ENCODE measurements at regions not wholly inside any gene's neighbourhood (a gene's known extent, or its start where the extent isn't known, plus 50 kb on each side); places are given as distances from the start of the nearest gene placed in this dataset.
"Not testable (repeated sequence)": the region's sequence is repeated elsewhere in the genome, so short reads cannot be mapped to it uniquely, and the experiment has no call there.

GRCh38 chr11:15824060-15824459, 532.3 kb downstream of the SOX6 start:
- DNase-seq = no peak

GRCh38 chr11:15825976-15826650, 530.2 kb downstream of the SOX6 start:
- no peak for DNase-seq

- DNase-seq = no peak
Measured at GRCh38 chr11:15826826-15827225, 529.5 kb downstream of the SOX6 start.

GRCh38 chr11:15828215-15828853, 528.0 kb downstream of the SOX6 start:
- no peak for DNase-seq

- DNase-seq = no peak
Measured at GRCh38 chr11:15829312-15829711, 527.0 kb downstream of the SOX6 start.

GRCh38 chr11:15830741-15831428, 525.5 kb downstream of the SOX6 start:
- no peak for DNase-seq

- no peak for DNase-seq
Measured at GRCh38 chr11:15835788-15836411, 520.4 kb downstream of the SOX6 start.

GRCh38 chr11:15836795-15837194, 519.6 kb downstream of the SOX6 start:
- DNase-seq = peak; percentile 13

GRCh38 chr11:15837901-15838489, 518.4 kb downstream of the SOX6 start:
- DNase-seq = no peak

GRCh38 chr11:15839061-15839460, 517.3 kb downstream of the SOX6 start:
- no peak for DNase-seq

- peak; percentile 43 for DNase-seq
Measured at GRCh38 chr11:15840966-15841365, 515.4 kb downstream of the SOX6 start.

- no peak for DNase-seq
Measured at GRCh38 chr11:15841931-15842740, 514.2 kb downstream of the SOX6 start.

GRCh38 chr11:15843309-15843872, 513.0 kb downstream of the SOX6 start:
- peak; percentile 93 for DNase-seq

- DNase-seq = peak; percentile 18
Measured at GRCh38 chr11:15845261-15845660, 511.1 kb downstream of the SOX6 start.

GRCh38 chr11:15848631-15849168, 507.6 kb downstream of the SOX6 start:
- DNase-seq = no peak

- no peak for DNase-seq
Measured at GRCh38 chr11:15849257-15849656, 507.1 kb downstream of the SOX6 start.

GRCh38 chr11:15850335-15850734, 506.0 kb downstream of the SOX6 start:
- not testable (repeated sequence) for DNase-seq

- no peak for DNase-seq
Measured at GRCh38 chr11:15851051-15851498, 505.3 kb downstream of the SOX6 start.

GRCh38 chr11:15852179-15852578, 504.2 kb downstream of the SOX6 start:
- DNase-seq = no peak

GRCh38 chr11:15854245-15854644, 502.1 kb downstream of the SOX6 start:
- no peak for DNase-seq

GRCh38 chr11:15858881-15859280, 497.5 kb downstream of the SOX6 start:
- no peak for DNase-seq

- no peak for DNase-seq
Measured at GRCh38 chr11:15859411-15859810, 496.9 kb downstream of the SOX6 start.

Measured in DMS79 treated with DMSO at 0.1 percent for 48 hours (cell line).